GM12878 (cell line): ENCODE measurements at regions not wholly inside any gene's neighbourhood (a gene's known extent, or its start where the extent isn't known, plus 50 kb on each side); places are given as distances from the start of the nearest gene placed in this dataset.

ENCODE experiments used
- CTCF ChIP-seq, 3 experiments: IDR thresholded peaks in 2 of 3; conservative IDR thresholded peaks in 1 of 3; 2 replicates each; pipeline ENCODE4 v1.5.1; 2011; ENCODE audit warnings: low read depth in 3 of 3, low read length in 3 of 3, mild to moderate bottlenecking in 3 of 3, control low read depth in 2 of 3, moderate library complexity in 2 of 3, inconsistent platforms in 1 of 3, mixed read lengths in 1 of 3; ENCODE audit not compliant: control insufficient read depth in 2 of 3, insufficient read depth in 1 of 3; ENCODE audit errors: extremely low read depth in 1 of 3
- NRF1 ChIP-seq: conservative IDR thresholded peaks from 2 replicates; pipeline ENCODE4 v1.6.1; 2011; ENCODE audit warnings: mild to moderate bottlenecking, low read depth, low read length, improper control_type of control experiment
- PAX5 ChIP-seq: IDR thresholded peaks from 2 replicates; pipeline ENCODE4 v1.6.1; 2011; ENCODE audit warnings: low read depth, low read length, borderline replicate concordance
- USF1 ChIP-seq: IDR thresholded peaks from 2 replicates; pipeline ENCODE4 v1.6.1; 2011; ENCODE audit warnings: borderline replicate concordance, low read depth, mild to moderate bottlenecking, moderate library complexity, mixed read lengths, low read length; ENCODE audit not compliant: insufficient read depth; ENCODE audit errors: extremely low read length
- USF2 ChIP-seq: IDR thresholded peaks from 2 replicates; pipeline ENCODE4 v1.6.1; 2011; ENCODE audit warnings: low read depth, low read length, improper control_type of control experiment, borderline replicate concordance
- ZNF384 ChIP-seq: IDR thresholded peaks from 2 replicates; pipeline ENCODE4 v1.6.1; 2012; ENCODE audit warnings: low read depth, mild to moderate bottlenecking, low read length, improper control_type of control experiment, borderline replicate concordance
- TF ChIP-seq, protein P1 (sequence below): IDR thresholded peaks from 2 replicates; pipeline ENCODE4 v1.6.1; 2011; ENCODE audit warnings: low read depth, mild to moderate bottlenecking, low read length, moderate library complexity, borderline replicate concordance; ENCODE audit errors: extremely low read depth

DNA sequence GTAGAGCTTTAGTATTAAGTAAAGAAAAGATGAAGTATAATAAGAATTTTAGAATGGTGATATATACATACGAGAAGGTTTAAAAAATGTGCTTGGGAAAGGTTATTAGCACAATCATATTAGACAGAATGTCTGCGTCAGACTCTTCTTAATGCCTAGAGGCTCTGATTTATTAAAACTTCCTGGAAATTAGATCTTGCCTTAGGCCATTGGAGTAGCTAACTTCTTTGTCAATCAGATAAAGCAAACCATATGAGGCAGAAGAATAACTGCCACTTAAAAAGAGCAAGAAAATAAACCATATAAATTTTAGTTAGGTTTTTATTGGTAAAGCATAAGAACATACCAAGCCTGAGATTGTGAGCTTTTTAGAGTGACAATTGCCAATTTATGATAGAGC is 309.1 kb downstream of the TLL1 start:
- TF ChIP-seq CTCF (IDR thresholded peaks at IDR 0.05 in 2 of 3, conservative IDR thresholded peaks at IDR 0.05 in 1 of 3; ENCODE audit: control insufficient read depth in 2 of 3, extremely low read depth in 1 of 3, insufficient read depth in 1 of 3, low read depth in 3 of 3, low read length in 3 of 3): no peak
- TF ChIP-seq, protein P1, sequence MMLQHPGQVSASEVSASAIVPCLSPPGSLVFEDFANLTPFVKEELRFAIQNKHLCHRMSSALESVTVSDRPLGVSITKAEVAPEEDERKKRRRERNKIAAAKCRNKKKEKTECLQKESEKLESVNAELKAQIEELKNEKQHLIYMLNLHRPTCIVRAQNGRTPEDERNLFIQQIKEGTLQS: no peak
- TF ChIP-seq USF2: no peak
- TF ChIP-seq USF1: no peak
- TF ChIP-seq NRF1: no peak
- no peak for TF ChIP-seq ZNF384
- TF ChIP-seq PAX5: no peak
